DND-41 (cell line): ENCODE measurements at regions not wholly inside any gene's neighbourhood (a gene's known extent, or its start where the extent isn't known, plus 50 kb on each side); places are given as distances from the start of the nearest gene placed in this dataset.
"Not testable (repeated sequence)": the region's sequence is repeated elsewhere in the genome, so short reads cannot be mapped to it uniquely, and the experiment has no call there.

Experiments used
- ATAC-seq: fragments of 200-7000 bp; cut with Tn5 transposase; 3 replicates; pipeline ENCODE4 v1.9.1; 2021; ENCODE audit warnings: low read depth; ENCODE audit not compliant: insufficient read depth
- DNase-seq: peaks from one replicate; pipeline ENCODE4 v3.0.0-alpha.2; 2020
- H2AFZ ChIP-seq: 2 replicates; pipeline ENCODE4 v1.6.0; 2012; ENCODE audit warnings: low read depth, low read length
- H3K27ac ChIP-seq: 2 replicates; pipeline ENCODE4 v1.5.1; 2012; ENCODE audit warnings: low read length, inconsistent platforms
- H3K27me3 ChIP-seq: fragments of 200-600 bp; sonication (generic); 2 replicates; pipeline ENCODE4 v1.6.0; 2012; ENCODE audit warnings: low read length, mild to moderate bottlenecking, inconsistent platforms; ENCODE audit not compliant: insufficient read depth, poor library complexity
- H3K36me3 ChIP-seq: 2 replicates; pipeline ENCODE4 v1.5.1; 2012; ENCODE audit warnings: low read length, inconsistent platforms; ENCODE audit not compliant: insufficient read depth
- H3K4me1 ChIP-seq: 2 replicates; pipeline ENCODE4 v1.5.1; 2012; ENCODE audit warnings: mild to moderate bottlenecking, low read length; ENCODE audit not compliant: insufficient read depth
- H3K4me2 ChIP-seq: 2 replicates; pipeline ENCODE4 v1.6.0; 2012; ENCODE audit warnings: mild to moderate bottlenecking, moderate library complexity, low read length, inconsistent platforms; ENCODE audit not compliant: insufficient read depth
- H3K4me3 ChIP-seq, 2 experiments: fragments of 200-600 bp in 1 of 2; shearing (Covaris generic) in 1 of 2; 2 replicates each; pipeline ENCODE4 v1.5.1; 2012 to 2016; ENCODE audit warnings: inconsistent platforms in 2 of 2, low read length in 2 of 2, mild to moderate bottlenecking in 2 of 2, low read depth in 1 of 2, moderate library complexity in 1 of 2
- H3K79me2 ChIP-seq: 2 replicates; pipeline ENCODE4 v1.6.0; 2012; ENCODE audit warnings: low read length, inconsistent platforms; ENCODE audit not compliant: insufficient read depth
- H3K9ac ChIP-seq: 2 replicates; pipeline ENCODE4 v1.6.0; 2012; ENCODE audit warnings: low read depth, mild to moderate bottlenecking, inconsistent platforms, low read length, moderate library complexity
- H3K9me3 ChIP-seq: 2 replicates; pipeline ENCODE4 v1.5.1; 2012; ENCODE audit warnings: low read length, moderate library complexity, mild to moderate bottlenecking, inconsistent platforms; ENCODE audit not compliant: insufficient read depth, severe bottlenecking
- H4K20me1 ChIP-seq: 2 replicates; pipeline ENCODE4 v1.6.0; 2012; ENCODE audit warnings: low read length; ENCODE audit not compliant: insufficient read depth
- CTCF ChIP-seq: IDR thresholded peaks from 2 replicates; pipeline ENCODE4 v1.5.1; 2012; ENCODE audit warnings: borderline replicate concordance, low read length, moderate library complexity, mild to moderate bottlenecking; ENCODE audit not compliant: poor library complexity, severe bottlenecking; ENCODE audit errors: extremely low read depth
- EZH2 ChIP-seq: IDR thresholded peaks from 3 replicates; pipeline ENCODE4 v1.6.1; 2012; ENCODE audit warnings: borderline replicate concordance, low read depth, mild to moderate bottlenecking, moderate library complexity, low read length, inconsistent platforms; ENCODE audit not compliant: severe bottlenecking

GRCh38 chr5:126056851-126057622 is 366.2 kb upstream of the GRAMD2B start:
- H3K27me3 ChIP-seq = no peaks in the 10 kb centered on the region
- no peak overlapping the region for H3K4me2 ChIP-seq
- DNase-seq (no peak), ATAC-seq (no peak)
- no peak overlapping the region for H2AFZ ChIP-seq
- no peak for TF ChIP-seq EZH2
- TF ChIP-seq CTCF = no peak
- no peaks in the 10 kb centered on the region for H3K9me3 ChIP-seq
- H3K79me2 ChIP-seq = no peaks in the 10 kb centered on the region
- H3K27ac ChIP-seq = no peak overlapping the region
- H3K4me3 ChIP-seq = no peak overlapping the region
- no peak overlapping the region for H3K9ac ChIP-seq
- H3K4me1 ChIP-seq = no peaks in the 10 kb centered on the region
- H4K20me1 ChIP-seq = no peaks in the 10 kb centered on the region
- H3K36me3 ChIP-seq = no peaks in the 10 kb centered on the region

- DNase-seq, ATAC-seq, H4K20me1 ChIP-seq, H2AFZ ChIP-seq, H3K27me3 ChIP-seq, H3K4me2 ChIP-seq, H3K9me3 ChIP-seq, H3K36me3 ChIP-seq, H3K4me3 ChIP-seq, H3K27ac ChIP-seq, H3K9ac ChIP-seq, H3K4me1 ChIP-seq, H3K79me2 ChIP-seq: not testable (repeated sequence)
These were observed 364.8 kb upstream of the GRAMD2B start for GRCh38 chr5:126058392-126058791.

GRCh38 chr5:126062398-126063221 is 360.6 kb upstream of the GRAMD2B start:
- ATAC-seq (no peak), DNase-seq (no peak)
- no peak overlapping the region for H3K4me3 ChIP-seq
- no peaks in the 10 kb centered on the region for H3K79me2 ChIP-seq
- H2AFZ ChIP-seq = no peak overlapping the region
- H3K9me3 ChIP-seq = no peaks in the 10 kb centered on the region
- no peak for TF ChIP-seq CTCF
- no peak for TF ChIP-seq EZH2
- no peak overlapping the region for H3K4me2 ChIP-seq
- H3K4me1 ChIP-seq = no peaks in the 10 kb centered on the region
- H3K36me3 ChIP-seq = no peaks in the 10 kb centered on the region
- no peaks in the 10 kb centered on the region for H4K20me1 ChIP-seq
- no peak overlapping the region for H3K9ac ChIP-seq
- no peak overlapping the region for H3K27ac ChIP-seq
- no peaks in the 10 kb centered on the region for H3K27me3 ChIP-seq

- H2AFZ ChIP-seq = no peak overlapping the region
- H3K36me3 ChIP-seq = no peaks in the 10 kb centered on the region
- no peak for ATAC-seq
- no peaks in the 10 kb centered on the region for H3K27me3 ChIP-seq
- H3K4me1 ChIP-seq = no peaks in the 10 kb centered on the region
- no peaks in the 10 kb centered on the region for H4K20me1 ChIP-seq
- H3K4me2 ChIP-seq = no peak overlapping the region
- no peak overlapping the region for H3K27ac ChIP-seq
- no peak overlapping the region for H3K4me3 ChIP-seq
- no peak for TF ChIP-seq CTCF
- no peak for TF ChIP-seq EZH2
- H3K79me2 ChIP-seq = no peaks in the 10 kb centered on the region
- H3K9ac ChIP-seq = no peak overlapping the region
- no peaks in the 10 kb centered on the region for H3K9me3 ChIP-seq
- DNase-seq = no peak
These were observed 358.1 kb upstream of the GRAMD2B start for GRCh38 chr5:126065061-126065460.
